ENCODE measurements at regions not wholly inside any gene's neighbourhood (a gene's known extent, or its start where the extent isn't known, plus 50 kb on each side); places are given as distances from the start of the nearest gene placed in this dataset.

DNA sequence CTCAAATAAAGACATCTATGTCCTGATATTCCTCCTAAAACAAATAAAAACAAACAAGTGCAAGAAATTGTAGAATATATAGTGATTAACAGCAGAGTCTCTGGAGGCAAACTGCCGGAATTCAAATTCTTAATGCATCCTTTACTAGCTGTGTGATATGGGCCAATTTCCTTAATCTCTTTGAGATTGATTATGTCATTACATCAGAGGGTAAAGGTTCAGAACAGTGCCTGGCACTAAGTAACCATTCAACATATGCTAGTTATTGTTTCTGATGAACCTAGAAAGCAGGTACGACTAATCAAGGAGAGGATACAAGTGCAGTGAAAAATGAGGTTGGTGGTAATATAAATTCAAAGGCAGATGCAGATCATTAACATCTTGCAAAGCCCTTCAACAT lies 81.1 kb upstream of the ADAMTS19 start:
- Histone ChIP-seq H3K4me2 (ENCODE audit: insufficient read depth, low read length, poor library complexity, severe bottlenecking) (no peak overlapping the region), H3K36me3 (replicated peaks in 1 of 2; ENCODE audit: control insufficient read depth in 2 of 2, insufficient read depth in 2 of 2, low read length in 2 of 2) (no peaks in the 10 kb centered on the region), H3K27me3 (ENCODE audit: control insufficient read depth in 3 of 3, insufficient read depth in 3 of 3, low read depth in 1 of 3, low read length in 3 of 3) (no peaks in the 10 kb centered on the region), H3K9ac (ENCODE audit: low read depth, low read length, poor library complexity) (no peak overlapping the region), H4K91ac (ENCODE audit: low read depth, low read length, poor library complexity) (no peak overlapping the region), H3K4me1 (ENCODE audit: control insufficient read depth in 2 of 2, insufficient read depth in 1 of 2, low read depth in 1 of 2, low read length in 2 of 2) (peaks cover 0 to 2% of the 10 kb centered on the region in 2 donors), H3K14ac (ENCODE audit: low read length) (no peak overlapping the region), H2BK15ac (ENCODE audit: low read length) (no peak overlapping the region), H2BK12ac (ENCODE audit: low read length) (no peak overlapping the region), H4K8ac (ENCODE audit: low read depth, low read length) (no peak overlapping the region), H3K9me3 (replicated peaks in 1 of 2; ENCODE audit: control insufficient read depth in 2 of 2, insufficient read depth in 1 of 2, low read depth in 1 of 2, low read length in 2 of 2) (no peaks in the 10 kb centered on the region), H3K27ac (replicated peaks; ENCODE audit: low read length) (no peak overlapping the region), H3K4me3 (ENCODE audit: low read length in 2 of 2) (no peak overlapping the region), H3K4ac (ENCODE audit: low read length) (no peak overlapping the region), H2BK120ac (ENCODE audit: low read depth, low read length) (no peak overlapping the region), H3K18ac (ENCODE audit: low read length) (no peak overlapping the region), H3K23ac (ENCODE audit: low read depth, low read length, poor library complexity) (no peak overlapping the region), H3K79me1 (ENCODE audit: low read depth, low read length) (no peaks in the 10 kb centered on the region), H2AFZ (ENCODE audit: low read length) (no peak overlapping the region), H2BK5ac (ENCODE audit: low read length) (no peak overlapping the region), H2AK5ac (ENCODE audit: low read depth, low read length) (no peak overlapping the region)
- WGBS, 2 donors (ENCODE audit: extremely low coverage in 2 of 2, insufficient read length in 2 of 2, insufficient replicate concordance in 1 of 2) = no CpG with 5 or more reads among the region's 2 CpGs
- no peak for DNase-seq (ENCODE audit: low spot score)

DNA sequence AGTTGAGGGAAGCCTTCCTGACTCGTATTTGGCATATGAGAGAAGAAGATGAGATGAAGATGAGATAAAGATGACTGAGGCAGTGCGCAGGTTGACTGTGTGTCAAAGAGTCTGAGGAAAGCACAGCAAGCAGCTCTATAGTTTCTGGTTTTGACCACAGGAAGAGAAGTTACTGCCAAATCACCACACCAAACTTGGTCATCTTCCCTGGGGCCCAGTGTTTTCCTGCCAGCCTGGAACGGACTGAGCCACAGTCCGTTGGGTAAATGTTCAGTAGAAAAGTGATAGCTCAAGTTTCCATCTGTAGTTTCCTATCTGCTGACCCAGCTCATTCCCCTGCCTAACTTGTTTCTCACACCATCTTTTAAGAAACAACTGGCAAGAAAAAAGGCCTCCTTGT lies 80.7 kb upstream of the ADAMTS19 start:
- no peak overlapping the region for H2AFZ ChIP-seq (ENCODE audit: low read length)
- no peak overlapping the region for H3K4me2 ChIP-seq (ENCODE audit: insufficient read depth, low read length, poor library complexity, severe bottlenecking)
- no CpG with 5 or more reads among the region's 4 CpGs for WGBS, 2 donors (ENCODE audit: extremely low coverage in 2 of 2, insufficient read length in 2 of 2, insufficient replicate concordance in 1 of 2)
- no peaks in the 10 kb centered on the region for H3K36me3 ChIP-seq (replicated peaks in 1 of 2; ENCODE audit: control insufficient read depth in 2 of 2, insufficient read depth in 2 of 2, low read length in 2 of 2)
- no peak overlapping the region for H3K23ac ChIP-seq (ENCODE audit: low read depth, low read length, poor library complexity)
- H3K9me3 ChIP-seq (replicated peaks in 1 of 2; ENCODE audit: control insufficient read depth in 2 of 2, insufficient read depth in 1 of 2, low read depth in 1 of 2, low read length in 2 of 2) = no peaks in the 10 kb centered on the region
- no peak overlapping the region for H4K8ac ChIP-seq (ENCODE audit: low read depth, low read length)
- no peak overlapping the region for H4K91ac ChIP-seq (ENCODE audit: low read depth, low read length, poor library complexity)
- no peak overlapping the region for H2BK15ac ChIP-seq (ENCODE audit: low read length)
- no peak overlapping the region for H2AK5ac ChIP-seq (ENCODE audit: low read depth, low read length)
- no peak overlapping the region for H2BK12ac ChIP-seq (ENCODE audit: low read length)
- H3K27me3 ChIP-seq (ENCODE audit: control insufficient read depth in 3 of 3, insufficient read depth in 3 of 3, low read depth in 1 of 3, low read length in 3 of 3) = no peaks in the 10 kb centered on the region
- H3K9ac ChIP-seq (ENCODE audit: low read depth, low read length, poor library complexity) = no peak overlapping the region
- H3K4ac ChIP-seq (ENCODE audit: low read length) = no peak overlapping the region
- no peak overlapping the region for H2BK5ac ChIP-seq (ENCODE audit: low read length)
- H3K4me3 ChIP-seq (ENCODE audit: low read length in 2 of 2) = no peak overlapping the region
- H3K79me1 ChIP-seq (ENCODE audit: low read depth, low read length) = no peaks in the 10 kb centered on the region
- H3K27ac ChIP-seq (replicated peaks; ENCODE audit: low read length) = no peak overlapping the region
- no peak for DNase-seq (ENCODE audit: low spot score)
- no peak overlapping the region for H3K18ac ChIP-seq (ENCODE audit: low read length)
- no peak overlapping the region for H2BK120ac ChIP-seq (ENCODE audit: low read depth, low read length)
- peaks cover 0 to 2% of the 10 kb centered on the region in 2 donors for H3K4me1 ChIP-seq (ENCODE audit: control insufficient read depth in 2 of 2, insufficient read depth in 1 of 2, low read depth in 1 of 2, low read length in 2 of 2)
- H3K14ac ChIP-seq (ENCODE audit: low read length) = no peak overlapping the region

DNA sequence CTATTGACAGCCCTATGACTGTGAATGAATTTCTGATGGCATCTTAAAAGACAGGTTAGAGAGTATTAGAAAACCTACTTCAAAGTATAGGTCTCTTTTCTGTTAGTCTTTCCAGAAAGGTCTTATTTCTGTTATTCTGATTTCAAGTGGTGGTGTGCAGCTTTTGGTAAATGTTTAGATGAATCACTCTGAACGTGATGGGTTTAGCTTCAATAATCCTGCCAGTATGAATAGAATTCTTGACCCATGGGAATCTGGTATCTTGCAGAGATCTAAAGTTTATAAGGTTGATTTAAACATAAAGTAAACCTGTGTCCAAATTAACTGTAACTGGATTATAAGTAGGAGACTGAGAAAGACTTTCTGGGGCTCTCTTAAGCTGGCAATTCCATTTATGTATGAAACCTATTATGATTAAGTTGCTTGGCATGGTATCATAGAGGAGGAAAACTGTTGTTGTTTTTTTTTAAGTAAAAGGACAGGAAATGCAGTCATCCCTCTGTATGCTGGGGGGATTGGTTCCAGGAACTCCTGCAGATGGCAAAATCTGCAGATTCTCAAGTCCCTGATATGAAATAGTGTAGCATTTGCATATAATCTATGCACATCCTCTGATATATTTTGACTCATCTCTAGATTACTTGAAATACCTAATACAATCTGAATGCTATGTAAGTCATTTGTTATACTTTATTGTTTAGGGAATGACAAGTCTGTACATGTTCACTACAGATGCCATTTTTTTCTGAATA lies 77.0 kb upstream of the ADAMTS19 start:
- Histone ChIP-seq H3K27me3 (ENCODE audit: control insufficient read depth in 3 of 3, insufficient read depth in 3 of 3, low read depth in 1 of 3, low read length in 3 of 3) (no peaks in the 10 kb centered on the region), H2AK5ac (ENCODE audit: low read depth, low read length) (no peak overlapping the region), H2BK120ac (ENCODE audit: low read depth, low read length) (no peak overlapping the region), H3K4ac (ENCODE audit: low read length) (no peak overlapping the region), H4K91ac (ENCODE audit: low read depth, low read length, poor library complexity) (no peak overlapping the region), H2BK15ac (ENCODE audit: low read length) (no peak overlapping the region), H3K18ac (ENCODE audit: low read length) (no peak overlapping the region), H2BK5ac (ENCODE audit: low read length) (no peak overlapping the region), H3K14ac (ENCODE audit: low read length) (no peak overlapping the region), H3K23ac (ENCODE audit: low read depth, low read length, poor library complexity) (no peak overlapping the region), H3K4me2 (ENCODE audit: insufficient read depth, low read length, poor library complexity, severe bottlenecking) (no peak overlapping the region), H3K4me1 (ENCODE audit: control insufficient read depth in 2 of 2, insufficient read depth in 1 of 2, low read depth in 1 of 2, low read length in 2 of 2) (no peaks in the 10 kb centered on the region), H4K8ac (ENCODE audit: low read depth, low read length) (no peak overlapping the region), H3K36me3 (replicated peaks in 1 of 2; ENCODE audit: control insufficient read depth in 2 of 2, insufficient read depth in 2 of 2, low read length in 2 of 2) (no peaks in the 10 kb centered on the region), H3K4me3 (ENCODE audit: low read length in 2 of 2) (no peak overlapping the region), H3K79me1 (ENCODE audit: low read depth, low read length) (no peaks in the 10 kb centered on the region), H3K9ac (ENCODE audit: low read depth, low read length, poor library complexity) (no peak overlapping the region), H3K9me3 (replicated peaks in 1 of 2; ENCODE audit: control insufficient read depth in 2 of 2, insufficient read depth in 1 of 2, low read depth in 1 of 2, low read length in 2 of 2) (no peaks in the 10 kb centered on the region), H2BK12ac (ENCODE audit: low read length) (no peak overlapping the region), H2AFZ (ENCODE audit: low read length) (no peak overlapping the region), H3K27ac (replicated peaks; ENCODE audit: low read length) (no peak overlapping the region)
- no peak for DNase-seq (ENCODE audit: low spot score)
- no CpG with 5 or more reads among the region's 1 CpG for WGBS, 2 donors (ENCODE audit: extremely low coverage in 2 of 2, insufficient read length in 2 of 2, insufficient replicate concordance in 1 of 2)

DNA sequence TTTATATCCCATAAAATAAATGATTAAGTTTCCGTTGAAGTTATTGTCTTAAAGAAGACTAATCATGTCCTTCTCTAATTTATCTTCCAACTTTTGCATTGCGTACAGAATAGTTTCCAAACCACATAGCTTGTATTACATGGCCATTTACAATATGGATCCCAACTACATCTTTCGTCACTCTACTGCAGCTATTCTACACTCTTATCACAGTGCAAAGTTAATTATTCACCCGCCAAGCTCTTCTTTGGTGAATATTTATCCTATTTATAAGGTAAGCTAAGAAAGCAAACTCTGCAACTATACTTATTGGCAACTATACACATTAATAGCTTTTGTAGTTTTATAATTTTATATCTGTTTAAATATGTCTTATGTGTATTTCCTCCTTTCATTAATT lies 75.9 kb upstream of the ADAMTS19 start:
- H4K91ac ChIP-seq (ENCODE audit: low read depth, low read length, poor library complexity) = no peak overlapping the region
- no peak overlapping the region for H3K4me3 ChIP-seq (ENCODE audit: low read length in 2 of 2)
- no peak overlapping the region for H2BK5ac ChIP-seq (ENCODE audit: low read length)
- H4K8ac ChIP-seq (ENCODE audit: low read depth, low read length) = no peak overlapping the region
- H3K4me2 ChIP-seq (ENCODE audit: insufficient read depth, low read length, poor library complexity, severe bottlenecking) = no peak overlapping the region
- WGBS, 2 donors (ENCODE audit: extremely low coverage in 2 of 2, insufficient read length in 2 of 2, insufficient replicate concordance in 1 of 2) = no CpG with 5 or more reads among the region's 4 CpGs
- H3K14ac ChIP-seq (ENCODE audit: low read length) = no peak overlapping the region
- DNase-seq (ENCODE audit: low spot score) = no peak
- no peak overlapping the region for H2BK15ac ChIP-seq (ENCODE audit: low read length)
- no peak overlapping the region for H3K4ac ChIP-seq (ENCODE audit: low read length)
- no peak overlapping the region for H2AK5ac ChIP-seq (ENCODE audit: low read depth, low read length)
- H3K79me1 ChIP-seq (ENCODE audit: low read depth, low read length) = no peaks in the 10 kb centered on the region
- no peak overlapping the region for H2AFZ ChIP-seq (ENCODE audit: low read length)
- no peak overlapping the region for H3K18ac ChIP-seq (ENCODE audit: low read length)
- no peaks in the 10 kb centered on the region for H3K27me3 ChIP-seq (ENCODE audit: control insufficient read depth in 3 of 3, insufficient read depth in 3 of 3, low read depth in 1 of 3, low read length in 3 of 3)
- no peak overlapping the region for H2BK12ac ChIP-seq (ENCODE audit: low read length)
- H2BK120ac ChIP-seq (ENCODE audit: low read depth, low read length) = no peak overlapping the region
- H3K9me3 ChIP-seq (replicated peaks in 1 of 2; ENCODE audit: control insufficient read depth in 2 of 2, insufficient read depth in 1 of 2, low read depth in 1 of 2, low read length in 2 of 2) = no peaks in the 10 kb centered on the region
- H3K4me1 ChIP-seq (ENCODE audit: control insufficient read depth in 2 of 2, insufficient read depth in 1 of 2, low read depth in 1 of 2, low read length in 2 of 2) = no peaks in the 10 kb centered on the region
- no peak overlapping the region for H3K23ac ChIP-seq (ENCODE audit: low read depth, low read length, poor library complexity)
- no peak overlapping the region for H3K9ac ChIP-seq (ENCODE audit: low read depth, low read length, poor library complexity)
- H3K36me3 ChIP-seq (replicated peaks in 1 of 2; ENCODE audit: control insufficient read depth in 2 of 2, insufficient read depth in 2 of 2, low read length in 2 of 2) = no peaks in the 10 kb centered on the region
- H3K27ac ChIP-seq (replicated peaks; ENCODE audit: low read length) = no peak overlapping the region
